ENCODE measurements at regions not wholly inside any gene's neighbourhood (a gene's known extent, or its start where the extent isn't known, plus 50 kb on each side); places are given as distances from the start of the nearest gene placed in this dataset.
"Not testable (repeated sequence)": the region's sequence is repeated elsewhere in the genome, so short reads cannot be mapped to it uniquely, and the experiment has no call there.

DNA sequence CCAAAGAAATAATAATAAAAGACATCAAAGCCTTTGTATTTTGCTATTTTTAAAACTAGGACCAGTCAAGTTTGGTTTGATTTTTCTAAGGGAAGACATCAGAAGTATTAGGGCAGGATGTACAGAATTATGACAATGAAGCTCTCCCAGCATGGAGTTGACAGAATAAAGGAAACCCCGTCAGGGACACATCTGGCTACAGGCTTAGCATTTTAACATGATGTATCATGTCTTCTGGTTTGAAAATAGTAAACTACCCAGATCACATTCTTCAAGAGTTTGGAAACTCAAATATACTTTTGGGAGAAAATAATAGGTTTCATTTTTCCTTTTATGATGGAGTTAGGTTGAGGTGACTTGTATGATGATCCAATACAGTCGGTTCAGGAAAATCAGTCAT is 552.0 kb upstream of the CDH2 start:
- WGBS (ENCODE audit: extremely low coverage, insufficient read length, low lambda C conversion rate): no CpG with 5 or more reads among the region's 2 CpGs
- H2BK12ac ChIP-seq (ENCODE audit: insufficient read length, low read depth, low read length): no peak overlapping the region
- no peak overlapping the region for H2BK15ac ChIP-seq (ENCODE audit: low read depth, low read length)
- H3K27me3 Mint-ChIP-seq (ENCODE audit: low read depth): no peaks in the 10 kb centered on the region
- H3K27me3 ChIP-seq (ENCODE audit: insufficient read depth, low read length): no peaks in the 10 kb centered on the region
- H3T11ph ChIP-seq (ENCODE audit: low read length): no peak overlapping the region
- H2AFZ ChIP-seq (ENCODE audit: low read length): no peak overlapping the region
- no peak overlapping the region for H2AK5ac ChIP-seq (ENCODE audit: insufficient read length, low read length)
- H3K79me2 ChIP-seq (ENCODE audit: insufficient read depth, low read length): no peaks in the 10 kb centered on the region
- H3K18ac ChIP-seq (ENCODE audit: insufficient read length, low read depth, low read length): no peak overlapping the region
- no peaks in the 10 kb centered on the region for H4K20me1 ChIP-seq (ENCODE audit: control insufficient read depth, insufficient read depth, insufficient read length)
- H4K5ac ChIP-seq (ENCODE audit: insufficient read length, low read depth, low read length): no peak overlapping the region
- no peaks in the 10 kb centered on the region for H3K23me2 ChIP-seq (ENCODE audit: insufficient read length, low read depth, low read length, poor library complexity, severe bottlenecking)
- no peak for DNase-seq
- H3K27ac Mint-ChIP-seq: no peak overlapping the region
- no peak overlapping the region for H3K23ac ChIP-seq (ENCODE audit: insufficient read length, low read depth, low read length)
- H2BK120ac ChIP-seq (ENCODE audit: low read depth, low read length, poor library complexity, severe bottlenecking): no peak overlapping the region
- H3K56ac ChIP-seq (ENCODE audit: insufficient read length, low read depth, low read length): no peak overlapping the region
- no peaks in the 10 kb centered on the region; a peak in 1 of 5 replicates for H3K9me3 Mint-ChIP-seq
- TF ChIP-seq, protein P1, sequence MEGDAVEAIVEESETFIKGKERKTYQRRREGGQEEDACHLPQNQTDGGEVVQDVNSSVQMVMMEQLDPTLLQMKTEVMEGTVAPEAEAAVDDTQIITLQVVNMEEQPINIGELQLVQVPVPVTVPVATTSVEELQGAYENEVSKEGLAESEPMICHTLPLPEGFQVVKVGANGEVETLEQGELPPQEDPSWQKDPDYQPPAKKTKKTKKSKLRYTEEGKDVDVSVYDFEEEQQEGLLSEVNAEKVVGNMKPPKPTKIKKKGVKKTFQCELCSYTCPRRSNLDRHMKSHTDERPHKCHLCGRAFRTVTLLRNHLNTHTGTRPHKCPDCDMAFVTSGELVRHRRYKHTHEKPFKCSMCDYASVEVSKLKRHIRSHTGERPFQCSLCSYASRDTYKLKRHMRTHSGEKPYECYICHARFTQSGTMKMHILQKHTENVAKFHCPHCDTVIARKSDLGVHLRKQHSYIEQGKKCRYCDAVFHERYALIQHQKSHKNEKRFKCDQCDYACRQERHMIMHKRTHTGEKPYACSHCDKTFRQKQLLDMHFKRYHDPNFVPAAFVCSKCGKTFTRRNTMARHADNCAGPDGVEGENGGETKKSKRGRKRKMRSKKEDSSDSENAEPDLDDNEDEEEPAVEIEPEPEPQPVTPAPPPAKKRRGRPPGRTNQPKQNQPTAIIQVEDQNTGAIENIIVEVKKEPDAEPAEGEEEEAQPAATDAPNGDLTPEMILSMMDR (conservative IDR thresholded peaks at IDR 0.05): no peak
- no peak overlapping the region for H2BK5ac ChIP-seq (ENCODE audit: insufficient read length, low read length)
- no peak overlapping the region for H3K14ac ChIP-seq (ENCODE audit: insufficient read depth, low read length)
- H3K36me3 Mint-ChIP-seq (ENCODE audit: insufficient read depth in 1 of 3, low read depth in 3 of 3): peaks cover 0 to 2% (median 0%) of the 10 kb centered on the region in 3 experiments; a peak in 1 of 7 replicates
- H3K4ac ChIP-seq (ENCODE audit: low read depth, low read length): no peak overlapping the region
- no peak overlapping the region for H4K91ac ChIP-seq (ENCODE audit: insufficient read length, low read depth, low read length)
- no peaks in the 10 kb centered on the region for H3K9me3 ChIP-seq (ENCODE audit: control insufficient read depth, low read depth, low read length)
- H3K4me2 ChIP-seq (ENCODE audit: insufficient read depth, insufficient read length, low read length): no peak overlapping the region
- H3K27ac ChIP-seq (ENCODE audit: insufficient read length, low read depth, low read length): no peak overlapping the region
- peaks cover 8% of the 10 kb centered on the region in 2 experiments for H3K4me1 Mint-ChIP-seq
- no peaks in the 10 kb centered on the region for H3K79me1 ChIP-seq (ENCODE audit: insufficient read depth, low read depth, low read length, poor library complexity, severe bottlenecking)
- no peak overlapping the region for H3K4me3 Mint-ChIP-seq
- H4K8ac ChIP-seq (replicated peaks; ENCODE audit: insufficient read length, low read depth, low read length): no peak overlapping the region
- H3K4me1 ChIP-seq (ENCODE audit: insufficient read depth, low read length): no peaks in the 10 kb centered on the region
- no peak overlapping the region for H2BK20ac ChIP-seq (ENCODE audit: low read depth, low read length, poor library complexity, severe bottlenecking)
- no peak overlapping the region for H3K9ac ChIP-seq (ENCODE audit: extremely low read depth, insufficient read length, low read length)

DNA sequence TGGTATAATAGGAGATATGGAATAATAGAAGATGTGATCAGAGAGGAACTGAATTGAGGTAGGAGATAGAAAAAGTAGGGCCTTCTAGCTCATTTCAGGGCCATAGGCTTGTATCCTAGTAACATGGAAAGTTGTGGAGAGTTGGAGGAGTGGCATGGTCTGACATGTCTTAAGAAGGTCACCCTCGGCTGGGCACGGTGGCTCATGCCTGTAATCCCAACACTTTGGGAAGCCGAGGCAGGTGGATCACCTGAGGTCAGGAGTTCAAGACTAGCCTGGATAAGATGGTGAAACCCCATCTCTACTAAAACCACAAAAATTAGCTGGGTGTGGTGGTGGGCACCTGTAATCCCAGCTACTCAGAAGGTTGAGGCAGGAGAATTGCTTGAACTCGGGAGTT is 550.3 kb upstream of the CDH2 start:
- H4K5ac ChIP-seq (ENCODE audit: insufficient read length, low read depth, low read length); H3K27me3 ChIP-seq (ENCODE audit: insufficient read depth, low read length); H3K27me3 Mint-ChIP-seq (ENCODE audit: low read depth); H3K4me1 Mint-ChIP-seq; H3K4me1 ChIP-seq (ENCODE audit: insufficient read depth, low read length); H3K9ac ChIP-seq (ENCODE audit: extremely low read depth, insufficient read length, low read length); H2BK12ac ChIP-seq (ENCODE audit: insufficient read length, low read depth, low read length); H3K79me2 ChIP-seq (ENCODE audit: insufficient read depth, low read length); H3K9me3 Mint-ChIP-seq; H3K18ac ChIP-seq (ENCODE audit: insufficient read length, low read depth, low read length); H3K9me3 ChIP-seq (ENCODE audit: control insufficient read depth, low read depth, low read length); H3K14ac ChIP-seq (ENCODE audit: insufficient read depth, low read length); H3K4ac ChIP-seq (ENCODE audit: low read depth, low read length); H2BK5ac ChIP-seq (ENCODE audit: insufficient read length, low read length); H2BK15ac ChIP-seq (ENCODE audit: low read depth, low read length); H3K23me2 ChIP-seq (ENCODE audit: insufficient read length, low read depth, low read length, poor library complexity, severe bottlenecking); H3K23ac ChIP-seq (ENCODE audit: insufficient read length, low read depth, low read length); H4K91ac ChIP-seq (ENCODE audit: insufficient read length, low read depth, low read length); H4K8ac ChIP-seq (replicated peaks; ENCODE audit: insufficient read length, low read depth, low read length); H3K27ac Mint-ChIP-seq; H2BK20ac ChIP-seq (ENCODE audit: low read depth, low read length, poor library complexity, severe bottlenecking); H2AK5ac ChIP-seq (ENCODE audit: insufficient read length, low read length); H3K56ac ChIP-seq (ENCODE audit: insufficient read length, low read depth, low read length); DNase-seq; H3K4me3 Mint-ChIP-seq; H3K27ac ChIP-seq (ENCODE audit: insufficient read length, low read depth, low read length); H4K20me1 ChIP-seq (ENCODE audit: control insufficient read depth, insufficient read depth, insufficient read length); H3K36me3 Mint-ChIP-seq (ENCODE audit: insufficient read depth in 1 of 3, low read depth in 3 of 3); H3K79me1 ChIP-seq (ENCODE audit: insufficient read depth, low read depth, low read length, poor library complexity, severe bottlenecking); H3T11ph ChIP-seq (ENCODE audit: low read length); H2BK120ac ChIP-seq (ENCODE audit: low read depth, low read length, poor library complexity, severe bottlenecking); H3K4me2 ChIP-seq (ENCODE audit: insufficient read depth, insufficient read length, low read length); H2AFZ ChIP-seq (ENCODE audit: low read length): not testable (repeated sequence)
- no CpG with 5 or more reads among the region's 4 CpGs for WGBS (ENCODE audit: extremely low coverage, insufficient read length, low lambda C conversion rate)
